Osteocyte (in vitro differentiated cells): ENCODE measurements at regions not wholly inside any gene's neighbourhood (a gene's known extent, or its start where the extent isn't known, plus 50 kb on each side); places are given as distances from the start of the nearest gene placed in this dataset.

Experiments
- DNase-seq: peaks from one replicate; pipeline ENCODE4 v3.0.0; 2021; ENCODE audit warnings: mixed read lengths; ENCODE audit not compliant: unreplicated experiment; ENCODE audit errors: extremely low spot score
- H3K27ac Mint-ChIP-seq: one replicate; pipeline ENCODE4 v1.8.0; 2021; ENCODE audit warnings: mild to moderate bottlenecking, mixed read lengths; ENCODE audit not compliant: unreplicated experiment
- H3K27me3 Mint-ChIP-seq: one replicate; pipeline ENCODE4 v1.8.0; 2021; ENCODE audit warnings: mixed read lengths; ENCODE audit not compliant: unreplicated experiment
- H3K36me3 Mint-ChIP-seq: one replicate; pipeline ENCODE4 v1.8.0; 2021; ENCODE audit warnings: mixed read lengths; ENCODE audit not compliant: unreplicated experiment
- H3K4me1 Mint-ChIP-seq: one replicate; pipeline ENCODE4 v1.8.0; 2021; ENCODE audit warnings: mixed read lengths; ENCODE audit not compliant: unreplicated experiment
- H3K4me3 Mint-ChIP-seq: one replicate; pipeline ENCODE4 v1.8.0; 2021; ENCODE audit warnings: mild to moderate bottlenecking, moderate library complexity, mixed read lengths; ENCODE audit not compliant: unreplicated experiment
- H3K9me3 Mint-ChIP-seq: one replicate; pipeline ENCODE4 v1.8.0; 2021; ENCODE audit warnings: mixed read lengths; ENCODE audit not compliant: unreplicated experiment
- CTCF ChIP-seq: fragments of 200-600 bp; sonication (generic); IDR thresholded peaks from 2 replicates; pipeline ENCODE4 v1.5.0; 2021; ENCODE audit warnings: antibody characterized with exemption, mild to moderate bottlenecking, moderate library complexity

GRCh38 chr6:155747491-155747890 lies 291.9 kb upstream of the NOX3 start:
- Mint-ChIP-seq H3K27me3 (peaks cover 20% of the 10 kb centered on the region), H3K4me1 (no peaks in the 10 kb centered on the region), H3K27ac (no peak overlapping the region), H3K4me3 (no peak overlapping the region), H3K36me3 (no peaks in the 10 kb centered on the region), H3K9me3 (peaks cover 2% of the 10 kb centered on the region)
- no peak for DNase-seq
- no peak for TF ChIP-seq CTCF

DNA sequence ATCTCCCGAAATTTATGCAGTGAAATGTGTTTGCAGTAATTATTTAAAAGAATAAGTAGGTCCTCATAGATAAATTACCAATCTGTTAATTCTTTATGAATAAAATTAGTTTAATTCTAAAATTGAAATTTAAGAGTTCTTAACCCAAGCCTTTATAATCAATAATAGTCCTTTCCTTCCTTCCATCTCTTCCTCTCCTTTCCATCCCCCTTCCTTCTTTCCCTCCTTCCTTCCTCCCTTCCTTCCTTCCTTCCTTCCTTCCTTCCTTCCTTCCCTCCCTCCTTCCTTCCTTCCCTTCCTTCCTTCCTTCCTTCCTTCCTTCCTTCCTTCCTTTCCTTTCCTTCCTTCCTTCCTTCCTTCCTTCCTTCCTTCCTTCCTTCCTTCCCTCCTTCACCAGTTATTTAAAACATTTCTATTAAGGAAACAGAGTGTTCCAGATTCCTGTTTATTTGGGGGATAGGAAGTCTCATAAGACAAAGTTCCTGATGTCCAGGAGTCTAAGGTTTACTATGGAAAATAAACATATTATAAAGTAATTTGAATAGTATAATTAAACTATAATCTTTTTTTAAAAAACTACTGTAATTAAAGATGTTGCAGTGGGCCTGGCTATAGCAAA lies 285.3 kb upstream of the NOX3 start:
- Mint-ChIP-seq H3K27me3 (peaks cover 8% of the 10 kb centered on the region), H3K36me3 (no peaks in the 10 kb centered on the region), H3K9me3 (no peaks in the 10 kb centered on the region), H3K4me3 (no peak overlapping the region), H3K27ac (no peak overlapping the region), H3K4me1 (no peaks in the 10 kb centered on the region)
- no peak for DNase-seq
- TF ChIP-seq CTCF: no peak

- H3K27me3 Mint-ChIP-seq: peaks cover 5% of the 10 kb centered on the region
- no peak overlapping the region for H3K27ac Mint-ChIP-seq
- no peaks in the 10 kb centered on the region for H3K36me3 Mint-ChIP-seq
- H3K4me1 Mint-ChIP-seq: no peaks in the 10 kb centered on the region
- no peak for TF ChIP-seq CTCF
- no peak overlapping the region for H3K4me3 Mint-ChIP-seq
- no peaks in the 10 kb centered on the region for H3K9me3 Mint-ChIP-seq
- no peak for DNase-seq
Measured at GRCh38 chr6:155738602-155739105, 283.0 kb upstream of the NOX3 start.

- H3K4me3 Mint-ChIP-seq: no peak overlapping the region
- no peaks in the 10 kb centered on the region for H3K9me3 Mint-ChIP-seq
- H3K27me3 Mint-ChIP-seq: peaks cover 14% of the 10 kb centered on the region
- TF ChIP-seq CTCF: no peak
- no peaks in the 10 kb centered on the region for H3K4me1 Mint-ChIP-seq
- no peaks in the 10 kb centered on the region for H3K36me3 Mint-ChIP-seq
- DNase-seq: no peak
- H3K27ac Mint-ChIP-seq: no peak overlapping the region
Measured at GRCh38 chr6:155717374-155717773, 261.7 kb upstream of the NOX3 start.

- Mint-ChIP-seq H3K27me3 (peaks cover 3% of the 10 kb centered on the region), H3K36me3 (no peaks in the 10 kb centered on the region), H3K4me3 (no peak overlapping the region), H3K27ac (no peak overlapping the region), H3K4me1 (no peaks in the 10 kb centered on the region), H3K9me3 (no peaks in the 10 kb centered on the region)
- no peak for DNase-seq
- no peak for TF ChIP-seq CTCF
Measured at GRCh38 chr6:155710704-155711103, 255.1 kb upstream of the NOX3 start.
